Glutamatergic neuron (in vitro differentiated cells): ENCODE measurements at regions not wholly inside any gene's neighbourhood (a gene's known extent, or its start where the extent isn't known, plus 50 kb on each side); places are given as distances from the start of the nearest gene placed in this dataset.

Source experiments
- DNase-seq: peaks from one replicate; pipeline ENCODE4 v3.0.0; 2022
- H3K27ac Mint-ChIP-seq: one replicate; pipeline ENCODE4 v1.8.0; 2020; ENCODE audit warnings: mild to moderate bottlenecking, mixed read lengths, inconsistent platforms; ENCODE audit not compliant: unreplicated experiment
- H3K27me3 Mint-ChIP-seq: one replicate; pipeline ENCODE4 v1.8.0; 2020; ENCODE audit warnings: mild to moderate bottlenecking, moderate library complexity, mixed read lengths, inconsistent platforms; ENCODE audit not compliant: unreplicated experiment
- H3K36me3 Mint-ChIP-seq: one replicate; pipeline ENCODE4 v1.8.0; 2020; ENCODE audit warnings: mild to moderate bottlenecking, mixed read lengths, inconsistent platforms; ENCODE audit not compliant: unreplicated experiment
- H3K4me1 Mint-ChIP-seq: one replicate; pipeline ENCODE4 v1.8.0; 2020; ENCODE audit warnings: mild to moderate bottlenecking, low read depth, mixed read lengths, inconsistent platforms; ENCODE audit not compliant: unreplicated experiment
- H3K4me3 Mint-ChIP-seq: one replicate; pipeline ENCODE4 v1.8.0; 2020; ENCODE audit warnings: mild to moderate bottlenecking, mixed read lengths, inconsistent platforms; ENCODE audit not compliant: unreplicated experiment
- H3K9me3 Mint-ChIP-seq: one replicate; pipeline ENCODE4 v1.8.0; 2020; ENCODE audit warnings: mild to moderate bottlenecking, moderate library complexity, mixed read lengths, inconsistent platforms; ENCODE audit not compliant: unreplicated experiment
- TF ChIP-seq, protein P1 (sequence below): fragments of 200-600 bp; sonication (generic); IDR thresholded peaks from one replicate; pipeline ENCODE4 v1.5.0; 2021; ENCODE audit not compliant: partially characterized antibody, unreplicated experiment

DNA sequence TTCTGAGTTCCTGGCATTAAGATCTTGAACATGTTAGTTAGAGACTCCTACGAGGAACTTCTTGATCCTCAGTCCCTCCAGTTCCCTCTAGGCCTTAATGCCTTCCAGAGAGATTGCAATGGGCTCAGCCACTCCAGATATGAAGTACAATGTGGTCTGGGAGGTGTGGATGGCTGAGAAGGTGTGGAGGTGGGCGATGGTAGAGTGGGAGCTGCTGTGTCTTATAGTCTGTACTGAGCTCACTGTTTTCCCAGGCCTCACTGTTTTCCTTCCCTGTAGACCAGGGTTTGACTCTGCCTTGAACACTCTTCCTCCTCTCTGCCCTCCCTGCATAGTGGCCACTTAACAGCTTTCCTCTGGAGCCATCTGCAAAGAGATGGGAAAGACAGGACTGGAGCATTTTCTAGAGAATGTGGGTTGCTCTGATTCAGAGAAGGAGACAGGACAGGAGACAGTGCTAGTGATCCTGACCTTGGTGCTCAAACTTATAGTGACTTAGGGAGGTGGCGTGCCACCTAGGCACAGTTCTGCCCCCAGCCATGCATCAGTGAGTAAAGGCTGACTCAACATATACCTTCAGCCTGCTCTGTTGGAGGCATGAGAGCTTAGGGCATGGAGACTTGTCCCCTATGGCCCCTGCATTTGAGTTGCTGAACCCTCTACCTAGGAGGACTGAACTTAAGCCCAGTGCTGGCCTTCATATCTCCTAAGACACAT lies 129.7 kb downstream of the TDRD15 start:
- Mint-ChIP-seq H3K27ac (no peak overlapping the region), H3K9me3 (no peaks in the 10 kb centered on the region), H3K4me1 (peaks cover 10% of the 10 kb centered on the region), H3K4me3 (no peak overlapping the region), H3K27me3 (peaks cover 3% of the 10 kb centered on the region), H3K36me3 (no peaks in the 10 kb centered on the region)
- DNase-seq, result no peak
- TF ChIP-seq, protein P1, sequence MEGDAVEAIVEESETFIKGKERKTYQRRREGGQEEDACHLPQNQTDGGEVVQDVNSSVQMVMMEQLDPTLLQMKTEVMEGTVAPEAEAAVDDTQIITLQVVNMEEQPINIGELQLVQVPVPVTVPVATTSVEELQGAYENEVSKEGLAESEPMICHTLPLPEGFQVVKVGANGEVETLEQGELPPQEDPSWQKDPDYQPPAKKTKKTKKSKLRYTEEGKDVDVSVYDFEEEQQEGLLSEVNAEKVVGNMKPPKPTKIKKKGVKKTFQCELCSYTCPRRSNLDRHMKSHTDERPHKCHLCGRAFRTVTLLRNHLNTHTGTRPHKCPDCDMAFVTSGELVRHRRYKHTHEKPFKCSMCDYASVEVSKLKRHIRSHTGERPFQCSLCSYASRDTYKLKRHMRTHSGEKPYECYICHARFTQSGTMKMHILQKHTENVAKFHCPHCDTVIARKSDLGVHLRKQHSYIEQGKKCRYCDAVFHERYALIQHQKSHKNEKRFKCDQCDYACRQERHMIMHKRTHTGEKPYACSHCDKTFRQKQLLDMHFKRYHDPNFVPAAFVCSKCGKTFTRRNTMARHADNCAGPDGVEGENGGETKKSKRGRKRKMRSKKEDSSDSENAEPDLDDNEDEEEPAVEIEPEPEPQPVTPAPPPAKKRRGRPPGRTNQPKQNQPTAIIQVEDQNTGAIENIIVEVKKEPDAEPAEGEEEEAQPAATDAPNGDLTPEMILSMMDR, result no peak

DNA sequence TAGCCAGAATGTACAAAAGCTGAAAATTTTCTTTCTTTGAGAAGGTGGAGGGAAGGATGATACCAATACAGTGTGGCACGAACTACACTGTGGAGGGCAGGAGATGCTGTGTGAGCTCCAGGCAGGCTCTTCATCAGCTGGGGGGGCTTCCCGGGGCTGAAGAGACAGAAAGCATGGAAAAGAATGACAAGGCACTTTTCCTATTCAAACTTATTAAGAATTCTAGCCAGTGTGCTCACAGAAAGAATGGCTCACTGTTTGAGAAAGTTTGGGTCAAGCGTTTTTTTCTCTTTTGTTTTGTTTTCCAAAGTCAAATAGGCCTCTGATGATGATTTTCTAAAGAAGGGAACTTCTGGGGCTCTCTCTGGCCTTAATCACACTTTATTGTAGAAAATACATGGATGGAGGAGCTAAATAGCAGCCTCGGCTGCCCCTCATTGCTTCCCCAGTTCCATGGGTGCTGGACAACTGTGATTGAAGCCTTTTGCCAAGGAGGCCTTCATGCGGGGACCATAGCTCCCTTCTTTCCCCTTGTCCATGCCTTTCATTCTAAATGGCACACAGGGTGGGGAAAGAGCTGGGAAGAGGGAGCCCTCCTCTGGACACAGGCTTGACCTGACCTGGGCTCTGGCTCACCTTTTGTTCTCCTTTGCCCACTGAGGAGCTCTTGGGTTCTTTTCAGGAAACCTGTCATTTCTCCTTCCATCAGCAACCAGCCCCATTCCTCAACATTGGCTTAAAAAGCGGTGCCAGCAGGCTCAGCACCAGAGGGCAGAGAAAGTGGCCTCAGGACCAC lies 130.6 kb downstream of the TDRD15 start:
- TF ChIP-seq, protein P1, result no peak
- no peak overlapping the region for H3K4me3 Mint-ChIP-seq
- no peaks in the 10 kb centered on the region for H3K36me3 Mint-ChIP-seq
- H3K27me3 Mint-ChIP-seq, result peaks cover 3% of the 10 kb centered on the region
- H3K4me1 Mint-ChIP-seq, result peaks cover 13% of the 10 kb centered on the region
- no peaks in the 10 kb centered on the region for H3K9me3 Mint-ChIP-seq
- DNase-seq, result no peak
- H3K27ac Mint-ChIP-seq, result no peak overlapping the region

DNA sequence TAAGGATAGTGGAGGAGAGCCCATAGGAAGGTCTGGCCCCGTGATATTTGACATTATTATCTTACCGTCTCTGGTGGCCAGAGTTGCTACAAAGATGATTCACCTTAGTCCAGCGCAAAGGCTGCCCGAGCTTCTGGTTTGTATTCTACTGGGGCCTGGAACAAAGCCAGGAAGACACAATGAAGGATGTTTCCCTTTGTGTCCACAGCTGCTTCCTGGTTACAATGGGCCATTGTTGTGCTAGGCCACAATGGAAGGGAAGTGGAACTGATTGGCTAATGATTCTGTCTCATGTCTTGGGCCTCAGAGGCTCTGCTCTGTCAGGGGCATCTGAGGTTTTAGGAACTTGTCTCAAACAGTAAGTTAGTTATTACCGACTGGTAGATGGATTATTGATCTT lies 132.2 kb downstream of the TDRD15 start:
- TF ChIP-seq, protein P1, result no peak
- Mint-ChIP-seq H3K36me3 (no peaks in the 10 kb centered on the region), H3K27me3 (no peaks in the 10 kb centered on the region), H3K4me3 (no peak overlapping the region), H3K4me1 (peaks cover 26% of the 10 kb centered on the region), H3K27ac (no peak overlapping the region), H3K9me3 (peaks cover 7% of the 10 kb centered on the region)
- no peak for DNase-seq

DNA sequence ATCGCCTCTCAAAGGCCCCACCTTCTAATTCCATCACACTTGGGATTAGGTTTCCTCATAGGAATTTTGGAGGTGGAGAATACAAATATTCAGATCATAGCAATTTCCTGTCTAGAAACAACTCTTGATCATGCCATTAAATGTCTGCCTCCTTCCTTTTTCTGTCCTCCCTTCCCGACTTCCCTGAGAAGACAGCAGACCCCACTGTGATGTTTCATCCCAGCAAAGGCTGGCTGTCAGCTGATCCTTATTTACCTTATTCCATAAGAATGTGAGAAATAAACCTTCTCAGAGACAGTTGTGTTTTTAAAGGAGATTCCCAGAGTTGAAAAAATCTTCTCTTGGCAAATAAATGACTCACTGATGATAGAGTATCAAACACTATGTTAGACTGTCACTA lies 133.9 kb downstream of the TDRD15 start:
- peaks cover 34% of the 10 kb centered on the region for H3K4me1 Mint-ChIP-seq
- no peak overlapping the region for H3K4me3 Mint-ChIP-seq
- H3K36me3 Mint-ChIP-seq, result no peaks in the 10 kb centered on the region
- H3K9me3 Mint-ChIP-seq, result peaks cover 7% of the 10 kb centered on the region
- H3K27me3 Mint-ChIP-seq, result peaks cover 3% of the 10 kb centered on the region
- TF ChIP-seq, protein P1, result no peak
- H3K27ac Mint-ChIP-seq, result no peak overlapping the region
- DNase-seq, result no peak

DNA sequence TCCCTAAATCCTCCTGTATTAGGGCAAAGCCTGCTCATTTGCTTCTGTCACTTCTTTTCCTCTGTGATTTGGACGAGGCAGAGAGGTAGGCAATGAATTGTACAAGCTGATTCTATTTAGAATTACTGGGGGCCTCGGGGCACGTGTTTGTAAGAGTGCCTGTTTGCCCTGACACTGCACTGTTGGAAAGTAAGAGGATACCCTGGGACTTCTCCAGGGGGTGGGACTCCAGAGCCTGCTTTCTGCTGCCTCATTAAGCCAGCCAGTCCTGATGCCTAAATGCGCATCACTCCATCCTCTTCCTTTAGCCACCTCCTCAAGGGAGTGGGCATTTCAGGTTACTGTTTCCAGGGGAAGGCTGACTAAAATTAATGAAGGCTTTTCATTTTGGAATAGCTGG lies 134.3 kb downstream of the TDRD15 start:
- DNase-seq, result no peak
- Mint-ChIP-seq H3K27me3 (peaks cover 3% of the 10 kb centered on the region), H3K27ac (no peak overlapping the region), H3K9me3 (peaks cover 8% of the 10 kb centered on the region), H3K4me3 (no peak overlapping the region), H3K4me1 (peaks cover 34% of the 10 kb centered on the region), H3K36me3 (no peaks in the 10 kb centered on the region)
- TF ChIP-seq, protein P1, result no peak
